ENCODE measurements at regions not wholly inside any gene's neighbourhood (a gene's known extent, or its start where the extent isn't known, plus 50 kb on each side); places are given as distances from the start of the nearest gene placed in this dataset.

DNA sequence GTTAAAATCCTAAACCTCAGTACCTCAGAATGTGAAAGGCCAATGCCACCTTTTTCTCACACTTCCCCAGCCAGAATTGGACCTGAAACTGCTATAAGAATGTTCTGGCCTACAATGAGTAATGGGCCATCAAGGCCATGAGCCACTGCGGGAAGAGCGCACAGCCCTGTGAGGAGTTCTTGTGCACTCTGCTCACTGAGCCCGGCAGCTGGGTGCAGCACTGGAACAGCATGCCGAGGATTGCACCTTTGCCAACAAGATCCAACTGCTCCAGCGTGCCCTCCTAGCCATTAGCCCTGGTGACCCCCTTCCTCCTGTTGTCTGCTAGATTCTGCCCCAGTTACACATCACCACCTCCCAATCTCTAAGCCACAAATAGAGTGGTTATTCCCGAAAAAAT is 758.1 kb downstream of the PRELID2 start:
- no peak for TF ChIP-seq POLR2AphosphoS5 (IDR thresholded peaks at IDR 0.05; ENCODE audit: low read depth, low read length)
- no peak for TF ChIP-seq POLR2A (IDR thresholded peaks at IDR 0.05; ENCODE audit: low read depth, low read length)
